ENCODE measurements at regions not wholly inside any gene's neighbourhood (a gene's known extent, or its start where the extent isn't known, plus 50 kb on each side); places are given as distances from the start of the nearest gene placed in this dataset.

DNA sequence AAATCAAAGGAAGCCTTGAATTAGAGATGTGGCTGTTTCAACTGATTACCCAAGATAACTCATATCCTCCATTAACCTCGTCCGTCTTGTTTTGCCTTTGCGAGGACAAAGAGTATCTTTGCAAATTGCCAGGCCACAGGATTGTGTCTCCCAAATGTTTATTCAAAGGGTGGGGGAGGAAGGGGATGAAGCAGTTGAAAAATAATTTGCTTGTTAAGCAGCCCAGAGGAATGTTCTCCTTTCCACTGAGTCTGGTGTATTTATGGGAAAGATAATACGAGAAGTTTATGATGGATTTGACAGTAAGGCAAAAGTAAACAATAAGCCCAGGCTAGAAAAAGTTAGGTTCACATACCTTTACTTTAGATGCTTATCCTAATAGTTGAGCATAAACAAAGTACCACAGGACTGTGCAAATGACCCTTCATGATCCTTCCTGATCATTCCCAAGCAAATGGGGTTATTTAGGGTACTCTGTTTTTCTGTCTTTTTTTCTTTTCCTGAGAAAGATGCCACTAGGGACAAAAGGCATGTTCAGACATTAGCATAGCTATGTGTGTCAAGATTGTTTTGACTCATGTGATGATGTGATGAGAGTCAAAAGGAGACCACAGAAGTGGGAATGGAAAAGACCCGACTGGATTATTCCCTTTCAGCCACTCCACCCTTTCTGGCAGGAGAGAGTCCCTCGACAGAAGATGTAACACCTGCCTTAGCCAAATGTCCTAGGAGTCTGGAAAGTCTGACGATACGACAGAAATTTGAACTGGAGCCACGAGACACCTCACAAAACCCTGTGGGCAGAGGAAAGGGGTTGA, 243.0 kb upstream of the GLI3 start:
- H3K9ac ChIP-seq (ENCODE audit: low read length), result no peak overlapping the region
- peaks cover 26% of the 10 kb centered on the region for H3K4me1 ChIP-seq (ENCODE audit: insufficient read depth, low read length)
- no peaks in the 10 kb centered on the region for H3K9me3 ChIP-seq (ENCODE audit: low read length)
- no peaks in the 10 kb centered on the region for H3K27me3 ChIP-seq (ENCODE audit: control insufficient read depth in 1 of 2, insufficient read depth in 2 of 2, low read length in 2 of 2)
- no peak overlapping the region for H3K27ac ChIP-seq (ENCODE audit: low read depth, low read length)
- H3K4me3 ChIP-seq (ENCODE audit: low read depth in 1 of 2, low read length in 2 of 2), result no peak overlapping the region
- H3K36me3 ChIP-seq (ENCODE audit: insufficient read depth, low read length), result no peaks in the 10 kb centered on the region

DNA sequence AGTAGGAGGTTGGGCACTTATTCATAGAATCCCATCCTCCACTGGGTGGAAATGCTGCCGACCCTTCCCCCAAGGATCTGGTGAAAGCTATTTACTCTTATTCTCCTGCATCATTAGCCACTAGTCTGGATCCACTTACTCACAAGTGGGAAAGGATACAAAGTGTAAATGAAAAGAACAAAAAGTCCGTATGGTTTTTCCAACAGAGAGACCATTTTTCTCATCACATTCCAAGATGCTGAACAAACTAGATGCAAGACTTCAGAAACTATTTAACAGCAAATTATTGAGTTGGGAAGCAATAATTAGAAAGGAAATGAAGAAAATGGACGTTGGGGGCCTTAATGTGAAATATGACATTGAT, 242.4 kb upstream of the GLI3 start:
- H3K9ac ChIP-seq (ENCODE audit: low read length), result no peak overlapping the region
- H3K9me3 ChIP-seq (ENCODE audit: low read length), result no peaks in the 10 kb centered on the region
- H3K4me3 ChIP-seq (ENCODE audit: low read depth in 1 of 2, low read length in 2 of 2), result no peak overlapping the region
- no peaks in the 10 kb centered on the region for H3K27me3 ChIP-seq (ENCODE audit: control insufficient read depth in 1 of 2, insufficient read depth in 2 of 2, low read length in 2 of 2)
- no peaks in the 10 kb centered on the region for H3K36me3 ChIP-seq (ENCODE audit: insufficient read depth, low read length)
- no peak overlapping the region for H3K27ac ChIP-seq (ENCODE audit: low read depth, low read length)
- H3K4me1 ChIP-seq (ENCODE audit: insufficient read depth, low read length), result peaks cover 20% of the 10 kb centered on the region

DNA sequence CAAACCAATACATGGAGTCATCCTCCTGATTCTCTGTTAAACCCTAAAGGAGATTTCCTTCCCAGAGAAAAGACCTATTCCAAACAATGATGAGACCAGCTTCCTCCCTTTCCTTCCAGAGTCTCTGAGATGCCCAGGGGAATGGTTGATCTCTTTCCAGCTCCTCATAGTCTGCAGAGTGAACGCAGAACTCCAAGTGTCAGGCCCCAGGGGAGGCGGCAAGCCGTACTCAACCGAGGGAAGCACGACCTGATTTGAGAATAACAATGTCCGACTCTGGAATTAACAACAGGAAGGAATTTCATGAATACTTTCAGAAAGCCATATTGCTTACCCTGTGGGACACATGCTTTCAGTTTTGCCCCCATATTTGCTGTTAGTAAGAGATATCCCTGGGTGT, 241.7 kb upstream of the GLI3 start:
- Histone ChIP-seq H3K27me3 (ENCODE audit: control insufficient read depth in 1 of 2, insufficient read depth in 2 of 2, low read length in 2 of 2) (no peaks in the 10 kb centered on the region), H3K27ac (ENCODE audit: low read depth, low read length) (no peak overlapping the region), H3K36me3 (ENCODE audit: insufficient read depth, low read length) (no peaks in the 10 kb centered on the region), H3K9me3 (ENCODE audit: low read length) (no peaks in the 10 kb centered on the region), H3K4me1 (ENCODE audit: insufficient read depth, low read length) (peaks cover 19% of the 10 kb centered on the region), H3K4me3 (ENCODE audit: low read depth in 1 of 2, low read length in 2 of 2) (no peak overlapping the region), H3K9ac (ENCODE audit: low read length) (no peak overlapping the region)

DNA sequence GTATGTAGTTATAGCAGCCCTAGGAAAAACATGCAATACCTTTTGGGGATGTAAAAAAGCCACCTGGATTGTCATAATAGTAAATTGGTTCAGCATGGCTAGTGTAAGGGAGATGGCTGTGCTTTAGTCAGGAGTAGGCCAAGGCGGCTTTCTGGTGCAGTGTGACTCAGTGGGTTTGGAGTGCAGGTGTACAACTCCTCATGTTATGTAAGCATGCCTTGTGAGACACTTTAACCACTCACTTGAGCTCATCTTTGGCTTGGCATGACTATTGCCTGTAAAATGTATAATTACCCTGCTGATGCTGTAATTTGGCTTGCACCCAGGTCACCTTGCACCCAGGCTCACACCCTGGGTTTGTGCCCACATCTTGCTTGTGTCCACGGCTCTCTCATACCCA, 239.2 kb upstream of the GLI3 start:
- Histone ChIP-seq H3K36me3 (ENCODE audit: insufficient read depth, low read length) (no peaks in the 10 kb centered on the region), H3K9me3 (ENCODE audit: low read length) (no peaks in the 10 kb centered on the region), H3K9ac (ENCODE audit: low read length) (no peak overlapping the region), H3K4me3 (ENCODE audit: low read depth in 1 of 2, low read length in 2 of 2) (no peak overlapping the region), H3K27ac (ENCODE audit: low read depth, low read length) (no peak overlapping the region), H3K4me1 (ENCODE audit: insufficient read depth, low read length) (peaks cover 19% of the 10 kb centered on the region), H3K27me3 (ENCODE audit: control insufficient read depth in 1 of 2, insufficient read depth in 2 of 2, low read length in 2 of 2) (no peaks in the 10 kb centered on the region)

DNA sequence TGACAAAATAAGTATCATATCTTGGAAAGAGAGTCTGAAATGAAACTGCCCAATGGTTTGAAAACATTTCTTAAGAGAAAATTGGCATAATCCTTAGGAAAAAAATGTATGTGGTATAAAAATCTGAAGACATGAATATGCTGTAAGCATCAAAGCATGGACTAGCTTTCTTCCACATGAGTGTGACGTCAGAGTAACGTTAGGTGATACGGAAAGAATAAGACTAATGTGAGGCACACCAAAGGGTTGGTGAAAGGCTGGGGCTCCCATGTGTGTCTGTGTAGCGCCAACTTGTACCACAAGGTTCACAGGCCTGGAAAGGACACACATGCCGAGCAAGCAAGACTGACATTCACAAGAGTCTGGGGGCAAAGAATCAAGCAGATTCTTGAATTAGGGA, 238.1 kb upstream of the GLI3 start:
- Histone ChIP-seq H3K4me3 (ENCODE audit: low read depth in 1 of 2, low read length in 2 of 2) (no peak overlapping the region), H3K4me1 (ENCODE audit: insufficient read depth, low read length) (peaks cover 11% of the 10 kb centered on the region), H3K9me3 (ENCODE audit: low read length) (no peaks in the 10 kb centered on the region), H3K36me3 (ENCODE audit: insufficient read depth, low read length) (no peaks in the 10 kb centered on the region), H3K9ac (ENCODE audit: low read length) (no peak overlapping the region), H3K27me3 (ENCODE audit: control insufficient read depth in 1 of 2, insufficient read depth in 2 of 2, low read length in 2 of 2) (no peaks in the 10 kb centered on the region), H3K27ac (ENCODE audit: low read depth, low read length) (no peak overlapping the region)

DNA sequence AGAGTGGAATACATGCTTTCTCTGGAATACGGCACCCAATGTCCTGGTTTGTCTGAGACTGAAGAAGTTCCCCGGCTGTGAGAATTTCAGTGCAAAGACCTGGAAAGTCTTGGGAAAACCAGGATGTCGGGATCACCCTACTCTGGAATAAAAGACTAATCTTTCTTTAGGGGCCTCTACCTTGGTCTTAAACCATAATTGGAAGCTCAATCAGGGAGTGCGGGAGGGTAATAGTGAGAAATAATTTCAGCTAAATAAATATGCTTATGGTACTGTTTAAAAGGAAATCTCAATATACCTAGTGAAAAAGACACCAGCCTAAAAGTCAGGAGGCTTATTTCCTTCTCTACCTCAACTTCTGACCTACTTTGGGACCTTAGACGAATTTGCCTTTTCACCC, 236.1 kb upstream of the GLI3 start:
- Histone ChIP-seq H3K9me3 (ENCODE audit: low read length) (no peaks in the 10 kb centered on the region), H3K9ac (ENCODE audit: low read length) (no peak overlapping the region), H3K4me3 (ENCODE audit: low read depth in 1 of 2, low read length in 2 of 2) (no peak overlapping the region), H3K36me3 (ENCODE audit: insufficient read depth, low read length) (no peaks in the 10 kb centered on the region), H3K27ac (ENCODE audit: low read depth, low read length) (no peak overlapping the region), H3K4me1 (ENCODE audit: insufficient read depth, low read length) (no peaks in the 10 kb centered on the region), H3K27me3 (ENCODE audit: control insufficient read depth in 1 of 2, insufficient read depth in 2 of 2, low read length in 2 of 2) (no peaks in the 10 kb centered on the region)

DNA sequence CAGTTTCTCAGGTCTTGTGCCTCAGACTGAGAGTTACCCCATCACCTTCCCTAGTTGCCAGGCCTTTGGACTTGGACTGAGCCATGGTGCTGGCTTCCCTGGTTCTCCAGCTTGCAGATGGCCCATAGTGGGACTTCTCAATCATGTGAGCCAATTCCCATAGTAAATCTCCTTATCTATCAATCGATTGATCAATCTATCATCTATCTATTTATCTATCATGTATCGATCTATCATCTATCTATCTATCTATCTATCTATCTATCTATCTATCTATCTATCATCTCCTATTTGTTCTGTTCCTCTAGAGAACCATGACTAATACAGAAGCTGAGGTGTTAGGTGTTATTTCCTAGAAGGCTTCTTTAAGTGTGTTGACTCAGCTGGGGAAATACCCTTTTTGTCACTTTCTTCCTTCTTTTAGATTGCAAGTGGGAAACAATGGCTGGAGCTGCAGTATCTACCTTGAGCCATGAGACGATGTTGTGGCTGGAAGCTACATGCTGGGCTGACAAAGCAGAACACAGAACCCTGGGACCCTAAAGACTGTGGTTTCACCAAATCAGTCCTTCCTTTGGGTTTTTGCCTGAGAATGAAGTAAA, 234.7 kb upstream of the GLI3 start:
- Histone ChIP-seq H3K36me3 (ENCODE audit: insufficient read depth, low read length) (no peaks in the 10 kb centered on the region), H3K9me3 (ENCODE audit: low read length) (no peaks in the 10 kb centered on the region), H3K27me3 (ENCODE audit: control insufficient read depth in 1 of 2, insufficient read depth in 2 of 2, low read length in 2 of 2) (no peaks in the 10 kb centered on the region), H3K4me3 (ENCODE audit: low read depth in 1 of 2, low read length in 2 of 2) (no peak overlapping the region), H3K4me1 (ENCODE audit: insufficient read depth, low read length) (no peaks in the 10 kb centered on the region), H3K9ac (ENCODE audit: low read length) (no peak overlapping the region), H3K27ac (ENCODE audit: low read depth, low read length) (no peak overlapping the region)

DNA sequence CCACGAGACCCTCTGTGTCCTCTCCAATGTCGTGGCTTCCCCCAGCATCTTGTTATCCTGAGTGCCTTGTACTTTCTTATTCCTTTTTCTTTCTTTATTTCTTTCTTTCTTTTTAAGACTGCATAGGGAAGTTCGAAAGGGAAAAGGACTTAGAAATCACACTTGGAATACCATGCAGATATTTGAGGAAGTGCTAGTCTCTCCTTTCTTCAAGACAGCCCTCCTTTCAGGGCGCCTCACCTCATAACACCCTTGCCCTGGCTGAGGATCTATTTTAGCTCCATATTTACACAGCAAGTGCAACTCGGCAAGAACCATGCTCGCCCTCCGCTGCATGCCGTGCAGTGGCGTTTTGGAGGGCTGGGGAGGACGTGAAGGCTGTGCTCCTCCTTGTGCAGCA, 232.3 kb upstream of the GLI3 start:
- Histone ChIP-seq H3K9ac (ENCODE audit: low read length) (no peak overlapping the region), H3K4me1 (ENCODE audit: insufficient read depth, low read length) (no peaks in the 10 kb centered on the region), H3K27ac (ENCODE audit: low read depth, low read length) (no peak overlapping the region), H3K27me3 (ENCODE audit: control insufficient read depth in 1 of 2, insufficient read depth in 2 of 2, low read length in 2 of 2) (no peaks in the 10 kb centered on the region), H3K9me3 (ENCODE audit: low read length) (no peaks in the 10 kb centered on the region), H3K4me3 (ENCODE audit: low read depth in 1 of 2, low read length in 2 of 2) (no peak overlapping the region), H3K36me3 (ENCODE audit: insufficient read depth, low read length) (no peaks in the 10 kb centered on the region)

DNA sequence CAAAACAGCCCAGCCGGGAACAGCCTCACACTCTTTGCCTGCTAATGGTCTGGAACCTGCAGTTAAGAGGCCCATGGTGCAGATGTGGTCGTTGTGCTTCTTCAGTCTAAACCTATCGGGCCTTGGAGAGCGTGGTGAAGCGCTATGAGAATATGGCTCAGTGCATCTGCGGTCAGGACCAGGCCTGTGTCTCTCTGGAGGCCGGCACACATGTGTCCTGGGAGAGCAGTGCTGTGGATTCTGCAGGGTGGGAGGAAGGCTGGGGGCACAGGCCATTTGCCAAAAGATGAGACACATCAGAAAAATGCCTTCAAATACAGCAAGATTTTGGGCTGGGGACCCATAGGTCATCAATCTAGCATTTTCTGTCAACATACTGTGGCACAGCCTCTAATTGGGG, 231.5 kb upstream of the GLI3 start:
- H3K36me3 ChIP-seq (ENCODE audit: insufficient read depth, low read length), result no peaks in the 10 kb centered on the region
- H3K27me3 ChIP-seq (ENCODE audit: control insufficient read depth in 1 of 2, insufficient read depth in 2 of 2, low read length in 2 of 2), result no peaks in the 10 kb centered on the region
- no peak overlapping the region for H3K4me3 ChIP-seq (ENCODE audit: low read depth in 1 of 2, low read length in 2 of 2)
- H3K9me3 ChIP-seq (ENCODE audit: low read length), result no peaks in the 10 kb centered on the region
- H3K4me1 ChIP-seq (ENCODE audit: insufficient read depth, low read length), result no peaks in the 10 kb centered on the region
- H3K27ac ChIP-seq (ENCODE audit: low read depth, low read length), result no peak overlapping the region
- H3K9ac ChIP-seq (ENCODE audit: low read length), result no peak overlapping the region

DNA sequence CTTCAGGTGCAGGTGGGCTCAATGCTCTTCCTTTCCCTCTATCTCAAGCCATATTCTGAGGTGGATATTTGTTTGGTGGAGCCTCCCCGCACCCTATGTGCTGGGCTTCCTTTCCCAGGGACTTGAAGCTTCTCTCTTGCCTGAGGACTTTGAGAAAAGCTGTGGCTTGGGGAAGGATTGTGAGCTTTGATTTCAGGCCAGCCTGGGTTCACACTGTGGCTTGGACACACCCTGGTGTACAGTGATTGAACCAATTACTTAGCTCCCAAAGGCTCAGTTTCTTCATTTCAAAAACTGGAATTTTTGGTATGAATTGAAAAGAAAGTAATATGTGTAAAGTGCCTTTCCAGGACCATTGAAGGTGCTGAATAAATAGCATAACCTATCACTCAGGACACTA, 224.5 kb upstream of the GLI3 start:
- H3K4me3 ChIP-seq (ENCODE audit: low read depth in 1 of 2, low read length in 2 of 2), result no peak overlapping the region
- H3K9ac ChIP-seq (ENCODE audit: low read length), result no peak overlapping the region
- no peak overlapping the region for H3K27ac ChIP-seq (ENCODE audit: low read depth, low read length)
- peaks cover 14% of the 10 kb centered on the region for H3K4me1 ChIP-seq (ENCODE audit: insufficient read depth, low read length)
- H3K9me3 ChIP-seq (ENCODE audit: low read length), result no peaks in the 10 kb centered on the region
- no peaks in the 10 kb centered on the region for H3K27me3 ChIP-seq (ENCODE audit: control insufficient read depth in 1 of 2, insufficient read depth in 2 of 2, low read length in 2 of 2)
- H3K36me3 ChIP-seq (ENCODE audit: insufficient read depth, low read length), result no peaks in the 10 kb centered on the region

DNA sequence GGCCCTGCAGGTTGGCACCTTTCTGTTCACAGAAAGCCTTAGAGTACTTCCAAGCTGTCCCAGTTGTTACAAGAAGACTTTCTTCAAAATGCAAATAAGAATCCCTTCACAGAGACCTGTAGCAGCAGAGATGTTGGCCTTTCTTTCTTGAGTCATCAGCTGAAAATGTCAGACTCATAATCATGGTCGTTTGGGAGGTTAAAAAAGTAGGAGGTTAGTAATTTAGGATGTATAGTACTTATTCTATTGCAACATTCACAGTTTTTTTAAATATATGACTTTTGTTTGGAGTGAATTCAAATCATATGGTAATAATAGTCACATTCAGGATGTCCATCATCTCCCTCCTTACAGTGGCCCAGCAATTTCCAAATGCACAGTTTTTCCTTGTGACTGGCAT, 223.9 kb upstream of the GLI3 start:
- Histone ChIP-seq H3K9me3 (ENCODE audit: low read length) (no peaks in the 10 kb centered on the region), H3K4me1 (ENCODE audit: insufficient read depth, low read length) (peaks cover 18% of the 10 kb centered on the region), H3K27ac (ENCODE audit: low read depth, low read length) (no peak overlapping the region)

DNA sequence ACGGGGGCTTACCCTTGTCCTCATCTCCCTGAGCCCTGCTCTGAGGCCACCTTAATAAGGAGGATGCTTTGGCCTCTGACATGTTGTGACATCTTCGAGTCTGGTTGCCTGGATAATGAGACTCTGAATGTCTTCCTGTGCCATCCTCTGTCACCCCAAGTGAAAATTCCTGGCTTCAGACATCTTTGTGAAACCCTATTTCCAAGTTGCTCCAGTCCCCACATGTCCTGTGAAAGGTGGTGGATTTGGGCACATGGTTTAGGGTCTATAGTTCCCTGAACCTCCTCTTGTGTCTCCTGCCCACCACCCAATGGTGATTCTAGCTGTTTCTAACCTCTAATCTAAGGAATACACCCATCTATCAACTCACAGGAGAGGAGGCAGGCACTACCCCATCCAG, 223.1 kb upstream of the GLI3 start:
- Histone ChIP-seq H3K9me3 (ENCODE audit: low read length) (no peaks in the 10 kb centered on the region), H3K9ac (ENCODE audit: low read length) (no peak overlapping the region), H3K27ac (ENCODE audit: low read depth, low read length) (no peak overlapping the region), H3K36me3 (ENCODE audit: insufficient read depth, low read length) (no peaks in the 10 kb centered on the region), H3K4me1 (ENCODE audit: insufficient read depth, low read length) (peaks cover 18% of the 10 kb centered on the region), H3K27me3 (ENCODE audit: control insufficient read depth in 1 of 2, insufficient read depth in 2 of 2, low read length in 2 of 2) (no peaks in the 10 kb centered on the region), H3K4me3 (ENCODE audit: low read depth in 1 of 2, low read length in 2 of 2) (no peak overlapping the region)

More for the DNA sequence above, 223.9 kb upstream of the GLI3 start:
- H3K27me3 ChIP-seq (ENCODE audit: control insufficient read depth in 1 of 2, insufficient read depth in 2 of 2, low read length in 2 of 2), result no peaks in the 10 kb centered on the region
- no peaks in the 10 kb centered on the region for H3K36me3 ChIP-seq (ENCODE audit: insufficient read depth, low read length)
- no peak overlapping the region for H3K9ac ChIP-seq (ENCODE audit: low read length)
- no peak overlapping the region for H3K4me3 ChIP-seq (ENCODE audit: low read depth in 1 of 2, low read length in 2 of 2)
